NT2/D1 (cell line): ENCODE measurements at regions not wholly inside any gene's neighbourhood (a gene's known extent, or its start where the extent isn't known, plus 50 kb on each side); places are given as distances from the start of the nearest gene placed in this dataset.

Experiments used
- YY1 ChIP-seq: IDR thresholded peaks from 2 replicates; pipeline ENCODE4 v1.6.1; 2011; ENCODE audit not compliant: insufficient read length, insufficient read depth
- ZNF274 ChIP-seq: IDR thresholded peaks from 2 replicates; pipeline ENCODE4 v1.6.1; 2011; ENCODE audit warnings: mild to moderate bottlenecking, low read depth, low read length

- no peak for TF ChIP-seq YY1
- TF ChIP-seq ZNF274: no peak
Measured at GRCh38 chr18:51664236-51664635, 466.8 kb upstream of the MEX3C start.
